ENCODE measurements at regions not wholly inside any gene's neighbourhood (a gene's known extent, or its start where the extent isn't known, plus 50 kb on each side); places are given as distances from the start of the nearest gene placed in this dataset.

- TF ChIP-seq CTCF (IDR thresholded peaks at IDR 0.05) = no peak
- no peak overlapping the region for H3K4me3 ChIP-seq
Observed at GRCh38 chr5:2696156-2696807, 55.2 kb downstream of the IRX2 start.

GRCh38 chr5:2695200-2695891 is 56.1 kb downstream of the IRX2 start:
- Histone ChIP-seq H3K36me3 (no peaks in the 10 kb centered on the region), H3K27ac (no peak overlapping the region), H3K4me1 (no peaks in the 10 kb centered on the region), H3K27me3 (no peaks in the 10 kb centered on the region), H3K4me3 (no peak overlapping the region), H3K9me3 (peaks cover 0 to 11% of the 10 kb centered on the region in 2 donors)
- no peak for TF ChIP-seq CTCF (IDR thresholded peaks at IDR 0.05)
- DNase-seq (ENCODE audit: low spot score) = no peak

More at GRCh38 chr5:2696156-2696807, 55.2 kb downstream of the IRX2 start:
- no peak overlapping the region for H3K27ac ChIP-seq
- H3K36me3 ChIP-seq = no peaks in the 10 kb centered on the region
- peaks cover 0 to 7% of the 10 kb centered on the region in 2 donors for H3K9me3 ChIP-seq
- H3K4me1 ChIP-seq = no peaks in the 10 kb centered on the region
- DNase-seq (ENCODE audit: low spot score) = no peak
- H3K27me3 ChIP-seq = no peaks in the 10 kb centered on the region

- Histone ChIP-seq H3K4me1 (no peaks in the 10 kb centered on the region), H3K27ac (no peak overlapping the region), H3K4me3 (no peak overlapping the region), H3K36me3 (no peaks in the 10 kb centered on the region), H3K9me3 (peaks cover 0 to 11% of the 10 kb centered on the region in 2 donors), H3K27me3 (no peaks in the 10 kb centered on the region)
- no peak for TF ChIP-seq CTCF (IDR thresholded peaks at IDR 0.05)
- DNase-seq (ENCODE audit: low spot score) = no peak
Observed at GRCh38 chr5:2691530-2691929, 59.9 kb downstream of the IRX2 start.

- H3K9me3 ChIP-seq = peaks cover 0 to 11% of the 10 kb centered on the region in 2 donors
- no peak overlapping the region for H3K4me3 ChIP-seq
- no peaks in the 10 kb centered on the region for H3K27me3 ChIP-seq
- H3K4me1 ChIP-seq = no peaks in the 10 kb centered on the region
- no peak for DNase-seq (ENCODE audit: low spot score)
- H3K27ac ChIP-seq = no peak overlapping the region
- no peak for TF ChIP-seq CTCF (IDR thresholded peaks at IDR 0.05)
- no peaks in the 10 kb centered on the region for H3K36me3 ChIP-seq
Observed at GRCh38 chr5:2690293-2690692, 61.2 kb downstream of the IRX2 start.

GRCh38 chr5:2688586-2688985 is 62.9 kb downstream of the IRX2 start:
- no peaks in the 10 kb centered on the region for H3K36me3 ChIP-seq
- no peak for DNase-seq (ENCODE audit: low spot score)
- peaks cover 0 to 8% of the 10 kb centered on the region in 2 donors for H3K9me3 ChIP-seq
- no peak for TF ChIP-seq CTCF (IDR thresholded peaks at IDR 0.05)
- no peaks in the 10 kb centered on the region for H3K4me1 ChIP-seq
- H3K4me3 ChIP-seq = no peak overlapping the region
- H3K27ac ChIP-seq = no peak overlapping the region
- no peaks in the 10 kb centered on the region for H3K27me3 ChIP-seq
